Suprapubic skin (tissue), 4 donors: ENCODE measurements at regions not wholly inside any gene's neighbourhood (a gene's known extent, or its start where the extent isn't known, plus 50 kb on each side); places are given as distances from the start of the nearest gene placed in this dataset.

Experiments used
- CTCF ChIP-seq, 2 donors: fragments of 200-600 bp in 1 of 2; fragments of 450-650 bp in 1 of 2; sonication (generic) in 1 of 2; IDR thresholded peaks; one replicate each; pipeline ENCODE4 v1.5.1; 2016 to 2019; ENCODE audit warnings: antibody characterized with exemption in 2 of 2, mild to moderate bottlenecking in 1 of 2, moderate library complexity in 1 of 2
- EP300 ChIP-seq: sonication (generic); formaldehyde crosslinking; IDR thresholded peaks from one replicate; pipeline ENCODE4 v1.6.1; 2017; ENCODE audit warnings: antibody characterized with exemption
- POLR2A ChIP-seq, 2 donors: fragments of 450-650 bp; IDR thresholded peaks; one replicate each; pipeline ENCODE4 v1.6.1; 2017; ENCODE audit warnings: antibody characterized with exemption in 2 of 2, mild to moderate bottlenecking in 2 of 2, moderate library complexity in 2 of 2
- POLR2AphosphoS5 ChIP-seq, 3 donors: sonication (generic); formaldehyde crosslinking; IDR thresholded peaks; one replicate each; pipeline ENCODE4 v1.6.1; 2017; ENCODE audit warnings: antibody characterized with exemption in 3 of 3

GRCh38 chr2:238996331-238997136 is 148.6 kb downstream of the TWIST2 start:
- TF ChIP-seq CTCF (IDR thresholded peaks at IDR 0.05) (no peak), POLR2AphosphoS5 (IDR thresholded peaks at IDR 0.05) (no peak), POLR2A (IDR thresholded peaks at IDR 0.05) (no peak), EP300 (no peak)
